Gastrocnemius medialis (tissue), 4 donors: ENCODE measurements at regions not wholly inside any gene's neighbourhood (a gene's known extent, or its start where the extent isn't known, plus 50 kb on each side); places are given as distances from the start of the nearest gene placed in this dataset.

ENCODE experiments used
- ATAC-seq, 2 donors: fragments of 150-250 bp; one replicate each; pipeline ENCODE4 v1.9.1; 2016
- DNase-seq, 2 donors: peaks; one replicate each; pipeline ENCODE4 v3.0.0-alpha.2; 2019
- H3K27ac ChIP-seq, 4 donors: fragments of 200-600 bp; sonication (generic); 1 replicate in 1 of 4; 2 replicates in 3 of 4; pipeline ENCODE4 v1.5.1; 2016 to 2018; ENCODE audit warnings: mild to moderate bottlenecking in 2 of 4, moderate library complexity in 1 of 4
- H3K27me3 ChIP-seq, 3 donors: fragments of 200-600 bp; sonication (generic) in 2 of 3; 1 replicate in 1 of 3; 2 replicates in 2 of 3; pipeline versions ENCODE4 v1.5.1 to v1.6.0; 2016 to 2019; ENCODE audit warnings: mild to moderate bottlenecking in 1 of 3, moderate library complexity in 1 of 3
- H3K36me3 ChIP-seq, 2 donors: fragments of 200-600 bp; sonication (generic) in 1 of 2; one replicate each; pipeline ENCODE4 v1.5.1; 2017 to 2018
- H3K4me1 ChIP-seq, 2 donors: fragments of 200-600 bp; sonication (generic) in 1 of 2; one replicate each; pipeline ENCODE4 v1.5.1; 2016 to 2017; ENCODE audit warnings: mild to moderate bottlenecking in 2 of 2
- H3K4me3 ChIP-seq, 4 donors: fragments of 200-600 bp; sonication (generic) in 3 of 4; 1 replicate in 1 of 4; 2 replicates in 3 of 4; pipeline ENCODE4 v1.5.1; 2016 to 2019; ENCODE audit warnings: mild to moderate bottlenecking in 2 of 4
- H3K9me3 ChIP-seq, 3 donors: fragments of 200-600 bp; sonication (generic) in 2 of 3; 1 replicate in 1 of 3; 2 replicates in 2 of 3; pipeline ENCODE4 v1.5.1; 2016 to 2019
- CTCF ChIP-seq, 5 experiments: fragments of 450-650 bp in 3 of 5; fragments of 200-600 bp in 2 of 5; sonication (generic) in 2 of 5; IDR thresholded peaks in 4 of 5; conservative IDR thresholded peaks in 1 of 5; 1 replicate in 4 of 5; 2 replicates in 1 of 5; pipeline ENCODE4 v1.5.1; 2016 to 2019; ENCODE audit warnings: antibody characterized with exemption in 5 of 5, mild to moderate bottlenecking in 3 of 5, moderate library complexity in 3 of 5
- POLR2A ChIP-seq, 2 donors: fragments of 450-650 bp; IDR thresholded peaks; one replicate each; pipeline ENCODE4 v1.6.1; 2017; ENCODE audit warnings: antibody characterized with exemption in 2 of 2, mild to moderate bottlenecking in 2 of 2, moderate library complexity in 2 of 2
- in situ Hi-C, 4 donors: fragments of 200-750 bp; cut with MboI; loops; one replicate each; pipeline versions ENCODE4 v1.15.0 to v1.8.0; 2017; ENCODE audit warnings: low sequenced_read_pairs in 4 of 4
- intact Hi-C: fragments of 100-400 bp; cut with DNase I; formaldehyde crosslinking; loops from one replicate; pipeline ENCODE4 v1.15.1; 2023; ENCODE audit warnings: low total_unique reads

GRCh38 chr3:80543154-80543553 lies 775.4 kb upstream of the ROBO1 start:
- no peaks in the 10 kb centered on the region for H3K36me3 ChIP-seq
- H3K4me3 ChIP-seq, result no peak overlapping the region
- ATAC-seq, result no peak
- intact Hi-C loops (no loop called here), in situ Hi-C loops (no loop called here)
- no peak for DNase-seq
- no peaks in the 10 kb centered on the region for H3K27me3 ChIP-seq
- H3K27ac ChIP-seq, result no peak overlapping the region
- H3K4me1 ChIP-seq, result no peaks in the 10 kb centered on the region
- H3K9me3 ChIP-seq, result no peaks in the 10 kb centered on the region
- TF ChIP-seq CTCF (IDR thresholded peaks at IDR 0.05 in 4 of 5, conservative IDR thresholded peaks at IDR 0.05 in 1 of 5), result no peak

GRCh38 chr3:80542456-80542855 lies 774.7 kb upstream of the ROBO1 start:
- H3K36me3 ChIP-seq, result no peaks in the 10 kb centered on the region
- no peak overlapping the region for H3K27ac ChIP-seq
- no peaks in the 10 kb centered on the region for H3K4me1 ChIP-seq
- H3K27me3 ChIP-seq, result no peaks in the 10 kb centered on the region
- DNase-seq, result no peak
- no peak for TF ChIP-seq CTCF (IDR thresholded peaks at IDR 0.05 in 4 of 5, conservative IDR thresholded peaks at IDR 0.05 in 1 of 5)
- no peak for TF ChIP-seq POLR2A (IDR thresholded peaks at IDR 0.05)
- no peak for ATAC-seq
- in situ Hi-C loops, result no loop called here
- H3K9me3 ChIP-seq, result no peaks in the 10 kb centered on the region
- H3K4me3 ChIP-seq, result no peak overlapping the region
- intact Hi-C loops, result no loop called here

GRCh38 chr3:80537680-80538079 lies 769.9 kb upstream of the ROBO1 start:
- TF ChIP-seq CTCF (IDR thresholded peaks at IDR 0.05 in 4 of 5, conservative IDR thresholded peaks at IDR 0.05 in 1 of 5), result no peak
- no peak for TF ChIP-seq POLR2A (IDR thresholded peaks at IDR 0.05)
- Histone ChIP-seq H3K27me3 (no peaks in the 10 kb centered on the region), H3K4me1 (no peaks in the 10 kb centered on the region), H3K4me3 (no peak overlapping the region), H3K9me3 (no peaks in the 10 kb centered on the region), H3K36me3 (no peaks in the 10 kb centered on the region), H3K27ac (no peak overlapping the region)
- in situ Hi-C loops, result no loop called here
- intact Hi-C loops, result no loop called here
- DNase-seq, result no peak
- ATAC-seq, result no peak

GRCh38 chr3:80535286-80535685 lies 767.5 kb upstream of the ROBO1 start:
- DNase-seq (no peak), ATAC-seq (no peak)
- Histone ChIP-seq H3K9me3 (no peaks in the 10 kb centered on the region), H3K27me3 (no peaks in the 10 kb centered on the region), H3K4me3 (no peak overlapping the region), H3K36me3 (no peaks in the 10 kb centered on the region), H3K4me1 (no peaks in the 10 kb centered on the region), H3K27ac (no peak overlapping the region)
- in situ Hi-C loops (no loop called here), intact Hi-C loops (no loop called here)
- TF ChIP-seq CTCF (IDR thresholded peaks at IDR 0.05 in 4 of 5, conservative IDR thresholded peaks at IDR 0.05 in 1 of 5), result no peak
- TF ChIP-seq POLR2A (IDR thresholded peaks at IDR 0.05), result no peak

GRCh38 chr3:80533553-80533952 lies 765.8 kb upstream of the ROBO1 start:
- DNase-seq (no peak), ATAC-seq (no peak)
- in situ Hi-C loops, result no loop called here
- Histone ChIP-seq H3K27me3 (no peaks in the 10 kb centered on the region), H3K4me1 (no peaks in the 10 kb centered on the region), H3K36me3 (no peaks in the 10 kb centered on the region), H3K9me3 (no peaks in the 10 kb centered on the region), H3K4me3 (no peak overlapping the region), H3K27ac (no peak overlapping the region)
- intact Hi-C loops, result no loop called here
- TF ChIP-seq POLR2A (IDR thresholded peaks at IDR 0.05), result no peak
- TF ChIP-seq CTCF (IDR thresholded peaks at IDR 0.05 in 4 of 5, conservative IDR thresholded peaks at IDR 0.05 in 1 of 5), result no peak
